Ascending aorta (tissue), 2 donors: ENCODE measurements at regions not wholly inside any gene's neighbourhood (a gene's known extent, or its start where the extent isn't known, plus 50 kb on each side); places are given as distances from the start of the nearest gene placed in this dataset.

ENCODE experiments used
- DNase-seq, 2 donors: peaks; one replicate each; pipeline ENCODE4 v3.0.0-alpha.2; 2019; ENCODE audit warnings: low spot score in 2 of 2
- H3K27ac ChIP-seq, 2 donors: fragments of 200-600 bp; sonication (generic); one replicate each; pipeline ENCODE4 v1.5.1; 2016 to 2017; ENCODE audit warnings: mild to moderate bottlenecking in 1 of 2
- H3K27me3 ChIP-seq: fragments of 200-600 bp; sonication (generic); one replicate; pipeline ENCODE4 v1.5.1; 2017
- H3K36me3 ChIP-seq, 2 donors: fragments of 200-600 bp; sonication (generic); one replicate each; pipeline ENCODE4 v1.5.1; 2016
- H3K4me1 ChIP-seq, 2 donors: fragments of 200-600 bp; sonication (generic); one replicate each; pipeline ENCODE4 v1.5.1; 2016 to 2017; ENCODE audit warnings: mild to moderate bottlenecking in 1 of 2
- H3K4me3 ChIP-seq, 2 donors: fragments of 200-600 bp; sonication (generic); one replicate each; pipeline ENCODE4 v1.5.1; 2016 to 2017; ENCODE audit warnings: mild to moderate bottlenecking in 1 of 2
- H3K9me3 ChIP-seq, 2 donors: fragments of 200-600 bp; sonication (generic); one replicate each; pipeline ENCODE4 v1.5.1; 2016
- intact Hi-C: fragments of 100-400 bp; cut with DNase I; formaldehyde crosslinking; loops from one replicate; pipeline ENCODE4 v1.15.1; 2023
- TF ChIP-seq, protein P1 (sequence below), 3 experiments: fragments of 200-600 bp in 2 of 3; fragments of 450-650 bp in 1 of 3; sonication (generic) in 2 of 3; IDR thresholded peaks; one replicate each; pipeline ENCODE4 v1.5.1; 2016 to 2019; ENCODE audit warnings: antibody characterized with exemption in 3 of 3, mild to moderate bottlenecking in 1 of 3, moderate library complexity in 1 of 3

DNA sequence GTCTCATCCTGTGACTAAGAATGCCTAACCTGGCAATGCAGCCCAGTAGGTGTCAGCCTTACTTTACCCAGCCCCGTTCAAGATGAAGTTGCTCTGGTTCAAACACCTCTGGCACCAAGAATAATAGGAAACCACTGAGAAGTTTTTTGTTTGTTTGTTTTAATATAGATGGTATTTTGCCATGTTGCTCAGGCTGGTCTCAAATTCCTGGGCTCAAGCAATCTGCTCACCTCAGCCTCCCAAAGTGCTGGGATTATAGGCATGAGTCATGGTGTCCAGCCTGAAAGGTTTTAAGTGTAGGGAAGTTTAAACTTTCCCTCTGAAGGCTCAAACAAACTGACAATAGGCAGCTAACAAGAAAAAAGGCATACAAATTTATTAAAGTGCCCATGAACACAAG lies 51.2 kb upstream of the ABCC4 start:
- Histone ChIP-seq H3K27ac (no peak overlapping the region), H3K27me3 (no peaks in the 10 kb centered on the region), H3K4me1 (no peaks in the 10 kb centered on the region), H3K4me3 (no peak overlapping the region), H3K36me3 (no peaks in the 10 kb centered on the region), H3K9me3 (no peaks in the 10 kb centered on the region)
- TF ChIP-seq, protein P1, sequence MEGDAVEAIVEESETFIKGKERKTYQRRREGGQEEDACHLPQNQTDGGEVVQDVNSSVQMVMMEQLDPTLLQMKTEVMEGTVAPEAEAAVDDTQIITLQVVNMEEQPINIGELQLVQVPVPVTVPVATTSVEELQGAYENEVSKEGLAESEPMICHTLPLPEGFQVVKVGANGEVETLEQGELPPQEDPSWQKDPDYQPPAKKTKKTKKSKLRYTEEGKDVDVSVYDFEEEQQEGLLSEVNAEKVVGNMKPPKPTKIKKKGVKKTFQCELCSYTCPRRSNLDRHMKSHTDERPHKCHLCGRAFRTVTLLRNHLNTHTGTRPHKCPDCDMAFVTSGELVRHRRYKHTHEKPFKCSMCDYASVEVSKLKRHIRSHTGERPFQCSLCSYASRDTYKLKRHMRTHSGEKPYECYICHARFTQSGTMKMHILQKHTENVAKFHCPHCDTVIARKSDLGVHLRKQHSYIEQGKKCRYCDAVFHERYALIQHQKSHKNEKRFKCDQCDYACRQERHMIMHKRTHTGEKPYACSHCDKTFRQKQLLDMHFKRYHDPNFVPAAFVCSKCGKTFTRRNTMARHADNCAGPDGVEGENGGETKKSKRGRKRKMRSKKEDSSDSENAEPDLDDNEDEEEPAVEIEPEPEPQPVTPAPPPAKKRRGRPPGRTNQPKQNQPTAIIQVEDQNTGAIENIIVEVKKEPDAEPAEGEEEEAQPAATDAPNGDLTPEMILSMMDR (IDR thresholded peaks at IDR 0.05), result no peak
- DNase-seq, result no peak
- intact Hi-C loops, result no loop called here

DNA sequence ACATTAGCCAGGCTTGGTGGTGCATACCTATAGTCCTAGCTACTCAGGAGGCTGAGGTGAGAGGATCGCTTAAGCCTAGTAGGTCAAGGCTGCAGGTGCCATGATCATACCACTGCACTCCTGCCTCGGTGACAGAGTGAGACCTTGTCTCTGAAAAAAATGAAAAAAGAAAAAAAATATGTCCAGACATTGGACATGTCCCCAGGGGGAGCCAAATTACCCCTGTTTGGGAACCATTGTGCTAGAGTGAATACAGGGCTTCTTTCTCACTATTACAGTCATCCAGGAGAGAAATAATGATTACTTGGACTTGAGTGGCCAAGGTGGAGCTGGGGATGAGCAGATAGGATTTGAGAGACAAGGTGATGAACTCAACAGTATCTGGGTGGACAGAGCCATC lies 52.9 kb upstream of the ABCC4 start:
- H3K27me3 ChIP-seq, result no peaks in the 10 kb centered on the region
- H3K4me3 ChIP-seq, result no peak overlapping the region
- H3K9me3 ChIP-seq, result no peaks in the 10 kb centered on the region
- TF ChIP-seq, protein P1 (IDR thresholded peaks at IDR 0.05), result no peak
- H3K27ac ChIP-seq, result no peak overlapping the region
- H3K4me1 ChIP-seq, result no peaks in the 10 kb centered on the region
- DNase-seq, result no peak
- intact Hi-C loops, result no loop called here
- H3K36me3 ChIP-seq, result no peaks in the 10 kb centered on the region

DNA sequence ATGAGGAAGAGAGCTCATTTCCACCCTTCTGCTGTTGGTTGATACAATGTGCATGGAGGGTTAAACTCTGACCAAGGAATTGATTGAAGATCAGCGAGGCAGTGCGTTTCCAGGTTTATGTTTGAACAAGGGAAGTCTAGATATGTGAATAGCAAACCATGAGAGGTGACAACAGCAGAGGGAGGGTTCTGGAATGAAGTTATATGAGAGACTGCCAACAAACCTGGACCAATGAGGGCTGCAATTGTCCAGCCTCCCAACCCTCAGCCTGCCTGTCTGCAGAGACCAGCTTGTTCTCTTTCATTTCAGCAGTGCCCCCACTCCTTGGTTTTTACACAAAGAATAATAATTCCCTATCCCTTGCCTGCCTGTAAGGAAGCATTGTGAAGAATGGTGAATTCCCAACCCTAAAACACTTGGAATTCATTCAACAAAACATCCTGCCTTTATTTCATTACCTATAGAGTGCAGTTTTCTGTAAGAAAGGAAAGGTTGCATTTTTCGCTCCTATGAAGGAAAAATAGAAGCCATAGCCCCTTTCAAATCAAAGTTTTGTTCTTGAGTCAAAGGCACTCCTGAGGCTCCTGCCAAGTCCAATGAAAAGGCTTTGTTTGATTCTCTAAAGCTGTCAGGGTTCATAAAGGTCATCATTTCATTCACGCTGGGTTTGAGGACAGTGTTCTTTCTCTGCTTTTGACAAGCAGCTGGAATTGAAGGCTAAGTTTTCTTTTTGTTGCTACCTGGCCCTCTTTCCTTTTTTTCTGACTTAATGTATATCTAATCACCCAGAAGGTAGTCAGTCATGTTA lies 53.6 kb upstream of the ABCC4 start:
- TF ChIP-seq, protein P1 (IDR thresholded peaks at IDR 0.05), result no peak
- Histone ChIP-seq H3K4me1 (no peaks in the 10 kb centered on the region), H3K4me3 (no peak overlapping the region), H3K27ac (no peak overlapping the region), H3K27me3 (no peaks in the 10 kb centered on the region), H3K36me3 (no peaks in the 10 kb centered on the region), H3K9me3 (no peaks in the 10 kb centered on the region)
- intact Hi-C loops, result no loop called here
- no peak for DNase-seq

DNA sequence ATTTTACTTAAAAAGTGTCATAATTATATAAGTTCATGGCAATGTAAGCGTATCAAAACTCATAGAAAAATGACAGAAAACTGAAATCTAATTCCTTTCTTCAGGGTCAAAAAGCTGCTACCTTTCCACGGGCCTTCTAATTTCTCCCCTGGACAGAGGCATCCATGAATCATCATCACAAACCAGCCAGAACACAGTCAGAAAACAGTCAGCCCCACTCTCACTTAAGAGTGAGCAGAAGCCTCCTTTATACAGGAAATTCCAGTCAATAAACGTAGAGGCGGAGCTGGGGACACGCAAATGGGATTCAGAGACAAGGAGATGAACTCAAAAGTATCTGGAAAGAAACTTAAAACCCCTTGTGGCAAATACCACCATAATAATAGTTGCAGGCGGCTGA lies 54.2 kb upstream of the ABCC4 start:
- TF ChIP-seq, protein P1 (IDR thresholded peaks at IDR 0.05), result no peak
- no peaks in the 10 kb centered on the region for H3K36me3 ChIP-seq
- H3K27me3 ChIP-seq, result no peaks in the 10 kb centered on the region
- no peak overlapping the region for H3K4me3 ChIP-seq
- no peaks in the 10 kb centered on the region for H3K9me3 ChIP-seq
- DNase-seq, result no peak
- H3K27ac ChIP-seq, result no peak overlapping the region
- intact Hi-C loops, result no loop called here
- H3K4me1 ChIP-seq, result no peaks in the 10 kb centered on the region

DNA sequence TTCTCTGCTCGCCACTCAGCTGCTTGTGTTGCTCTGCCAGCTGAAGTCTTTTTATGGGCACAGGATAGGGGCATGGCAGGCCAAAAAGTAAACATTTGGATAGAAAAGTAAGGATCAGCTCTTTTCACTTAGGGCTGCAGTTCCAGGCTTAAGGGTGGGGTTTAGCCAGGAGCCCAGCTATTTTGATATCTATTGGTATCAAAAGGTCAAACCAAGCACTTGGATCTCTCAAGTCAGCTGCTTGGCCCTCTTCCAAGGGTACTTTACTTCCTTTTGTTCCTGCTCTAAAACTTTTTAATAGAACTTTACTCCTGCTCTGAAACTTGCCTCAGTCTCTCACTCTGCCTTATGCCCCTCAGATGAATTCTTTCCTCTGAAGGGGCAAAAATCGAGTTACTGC lies 55.7 kb upstream of the ABCC4 start:
- no peaks in the 10 kb centered on the region for H3K27me3 ChIP-seq
- no peak overlapping the region for H3K4me3 ChIP-seq
- no peak overlapping the region for H3K27ac ChIP-seq
- no peaks in the 10 kb centered on the region for H3K4me1 ChIP-seq
- intact Hi-C loops, result no loop called here
- H3K36me3 ChIP-seq, result no peaks in the 10 kb centered on the region
- no peaks in the 10 kb centered on the region for H3K9me3 ChIP-seq
- no peak for DNase-seq
- TF ChIP-seq, protein P1 (IDR thresholded peaks at IDR 0.05), result no peak
